ENCODE measurements at regions not wholly inside any gene's neighbourhood (a gene's known extent, or its start where the extent isn't known, plus 50 kb on each side); places are given as distances from the start of the nearest gene placed in this dataset.

- DNase-seq: no peak
These were observed 361.6 kb downstream of the GPM6A start for GRCh38 chr4:175450446-175450845.

- no peak for DNase-seq
These were observed 360.7 kb downstream of the GPM6A start for GRCh38 chr4:175451238-175451965.

- no peak for DNase-seq
These were observed 358.6 kb downstream of the GPM6A start for GRCh38 chr4:175453456-175453855.

GRCh38 chr4:175456131-175456530 is 355.9 kb downstream of the GPM6A start:
- no peak for DNase-seq

GRCh38 chr4:175457956-175458355 is 354.1 kb downstream of the GPM6A start:
- DNase-seq: no peak

GRCh38 chr4:175459571-175459970 is 352.5 kb downstream of the GPM6A start:
- DNase-seq: no peak

GRCh38 chr4:175460414-175460813 is 351.6 kb downstream of the GPM6A start:
- DNase-seq: no peak

GRCh38 chr4:175469514-175469913 is 342.6 kb downstream of the GPM6A start:
- DNase-seq: no peak

- no peak for DNase-seq
These were observed 341.9 kb downstream of the GPM6A start for GRCh38 chr4:175470131-175470530.

- DNase-seq: no peak
These were observed 331.7 kb downstream of the GPM6A start for GRCh38 chr4:175480404-175480803.

- DNase-seq: no peak
These were observed 312.2 kb downstream of the GPM6A start for GRCh38 chr4:175499735-175500352.

GRCh38 chr4:175504318-175504717 is 307.7 kb downstream of the GPM6A start:
- DNase-seq: no peak

GRCh38 chr4:175509320-175509719 is 302.7 kb downstream of the GPM6A start:
- DNase-seq: no peak

GRCh38 chr4:175511861-175512260 is 300.2 kb downstream of the GPM6A start:
- no peak for DNase-seq

- DNase-seq: no peak
These were observed 297.9 kb downstream of the GPM6A start for GRCh38 chr4:175514174-175514573.

- DNase-seq: no peak
These were observed 281.4 kb downstream of the GPM6A start for GRCh38 chr4:175530655-175531054.

- DNase-seq: no peak
These were observed 280.5 kb downstream of the GPM6A start for GRCh38 chr4:175531405-175532091.

- DNase-seq: peak; percentile 62
These were observed 275.1 kb downstream of the GPM6A start for GRCh38 chr4:175536852-175537453.

- DNase-seq: no peak
These were observed 272.6 kb downstream of the GPM6A start for GRCh38 chr4:175539498-175539897.

GRCh38 chr4:175540151-175540550 is 271.9 kb downstream of the GPM6A start:
- no peak for DNase-seq

- no peak for DNase-seq
These were observed 271.3 kb downstream of the GPM6A start for GRCh38 chr4:175540732-175541131.

GRCh38 chr4:175542786-175543185 is 269.3 kb downstream of the GPM6A start:
- peak; percentile 84 for DNase-seq

- DNase-seq: no peak
These were observed 252.9 kb downstream of the GPM6A start for GRCh38 chr4:175559126-175559525.

- DNase-seq: no peak
These were observed 252.5 kb downstream of the GPM6A start for GRCh38 chr4:175559526-175559925.

Measured in NCI-H1105 treated with DMSO at 0.1 percent for 48 hours (cell line).